Activated CD4-positive, alpha-beta T cell treated with anti-CD3 and anti-CD28 coated beads, Interleukin-2, Interleukin-6, amounts not matched to agents 100 ng/mL and 50 ng/mL, durations not matched to agents 16 hours and 8 hours (primary cell): ENCODE measurements at regions not wholly inside any gene's neighbourhood (a gene's known extent, or its start where the extent isn't known, plus 50 kb on each side); places are given as distances from the start of the nearest gene placed in this dataset.

Experiments
- DNase-seq: peaks from one replicate; pipeline ENCODE4 v3.0.0-alpha.2; 2020

GRCh38 chr18:78698914-78699313, 280.7 kb upstream of the SALL3 start:
- DNase-seq = no peak

GRCh38 chr18:78699499-78699898, 280.1 kb upstream of the SALL3 start:
- no peak for DNase-seq

- DNase-seq = no peak
These were observed 277.7 kb upstream of the SALL3 start for GRCh38 chr18:78701771-78702396.

GRCh38 chr18:78703291-78703690, 276.3 kb upstream of the SALL3 start:
- DNase-seq = no peak

GRCh38 chr18:78704971-78705461, 274.6 kb upstream of the SALL3 start:
- no peak for DNase-seq

- no peak for DNase-seq
These were observed 270.3 kb upstream of the SALL3 start for GRCh38 chr18:78709261-78709809.

- DNase-seq = no peak
These were observed 268.3 kb upstream of the SALL3 start for GRCh38 chr18:78711316-78711715.

GRCh38 chr18:78711971-78712370, 267.6 kb upstream of the SALL3 start:
- no peak for DNase-seq

GRCh38 chr18:78713069-78713468, 266.5 kb upstream of the SALL3 start:
- no peak for DNase-seq

- DNase-seq = no peak
These were observed 265.9 kb upstream of the SALL3 start for GRCh38 chr18:78713726-78714125.

GRCh38 chr18:78716022-78716421, 263.6 kb upstream of the SALL3 start:
- DNase-seq = no peak

- DNase-seq = no peak
These were observed 263.0 kb upstream of the SALL3 start for GRCh38 chr18:78716581-78716980.

GRCh38 chr18:78717051-78717765, 262.4 kb upstream of the SALL3 start:
- no peak for DNase-seq

GRCh38 chr18:78717766-78718150, 261.9 kb upstream of the SALL3 start:
- no peak for DNase-seq

GRCh38 chr18:78719821-78720220, 259.8 kb upstream of the SALL3 start:
- no peak for DNase-seq

GRCh38 chr18:78720456-78721237, 259.0 kb upstream of the SALL3 start:
- DNase-seq = no peak

GRCh38 chr18:78721238-78721875, 258.3 kb upstream of the SALL3 start:
- no peak for DNase-seq

- DNase-seq = no peak
These were observed 257.6 kb upstream of the SALL3 start for GRCh38 chr18:78721981-78722380.

- DNase-seq = no peak
These were observed 257.2 kb upstream of the SALL3 start for GRCh38 chr18:78722386-78722785.

- no peak for DNase-seq
These were observed 256.5 kb upstream of the SALL3 start for GRCh38 chr18:78722929-78723710.

- no peak for DNase-seq
These were observed 255.3 kb upstream of the SALL3 start for GRCh38 chr18:78724214-78724914.

- no peak for DNase-seq
These were observed 254.2 kb upstream of the SALL3 start for GRCh38 chr18:78725426-78725825.
